ENCODE measurements at regions not wholly inside any gene's neighbourhood (a gene's known extent, or its start where the extent isn't known, plus 50 kb on each side); places are given as distances from the start of the nearest gene placed in this dataset.

GRCh38 chr9:115240676-115241075 is 122.7 kb upstream of the TNC start:
- TF ChIP-seq, protein P1, sequence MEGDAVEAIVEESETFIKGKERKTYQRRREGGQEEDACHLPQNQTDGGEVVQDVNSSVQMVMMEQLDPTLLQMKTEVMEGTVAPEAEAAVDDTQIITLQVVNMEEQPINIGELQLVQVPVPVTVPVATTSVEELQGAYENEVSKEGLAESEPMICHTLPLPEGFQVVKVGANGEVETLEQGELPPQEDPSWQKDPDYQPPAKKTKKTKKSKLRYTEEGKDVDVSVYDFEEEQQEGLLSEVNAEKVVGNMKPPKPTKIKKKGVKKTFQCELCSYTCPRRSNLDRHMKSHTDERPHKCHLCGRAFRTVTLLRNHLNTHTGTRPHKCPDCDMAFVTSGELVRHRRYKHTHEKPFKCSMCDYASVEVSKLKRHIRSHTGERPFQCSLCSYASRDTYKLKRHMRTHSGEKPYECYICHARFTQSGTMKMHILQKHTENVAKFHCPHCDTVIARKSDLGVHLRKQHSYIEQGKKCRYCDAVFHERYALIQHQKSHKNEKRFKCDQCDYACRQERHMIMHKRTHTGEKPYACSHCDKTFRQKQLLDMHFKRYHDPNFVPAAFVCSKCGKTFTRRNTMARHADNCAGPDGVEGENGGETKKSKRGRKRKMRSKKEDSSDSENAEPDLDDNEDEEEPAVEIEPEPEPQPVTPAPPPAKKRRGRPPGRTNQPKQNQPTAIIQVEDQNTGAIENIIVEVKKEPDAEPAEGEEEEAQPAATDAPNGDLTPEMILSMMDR (IDR thresholded peaks at IDR 0.05): no peak
- TF ChIP-seq POLR2AphosphoS5 (IDR thresholded peaks at IDR 0.05; ENCODE audit: low read depth, low read length) (no peak), TCF7L2 (IDR thresholded peaks at IDR 0.05; ENCODE audit: low read depth, low read length) (no peak), SIN3A (IDR thresholded peaks at IDR 0.05; ENCODE audit: borderline replicate concordance, insufficient read depth, low read depth, low read length) (no peak)
- TF ChIP-seq, protein P2, sequence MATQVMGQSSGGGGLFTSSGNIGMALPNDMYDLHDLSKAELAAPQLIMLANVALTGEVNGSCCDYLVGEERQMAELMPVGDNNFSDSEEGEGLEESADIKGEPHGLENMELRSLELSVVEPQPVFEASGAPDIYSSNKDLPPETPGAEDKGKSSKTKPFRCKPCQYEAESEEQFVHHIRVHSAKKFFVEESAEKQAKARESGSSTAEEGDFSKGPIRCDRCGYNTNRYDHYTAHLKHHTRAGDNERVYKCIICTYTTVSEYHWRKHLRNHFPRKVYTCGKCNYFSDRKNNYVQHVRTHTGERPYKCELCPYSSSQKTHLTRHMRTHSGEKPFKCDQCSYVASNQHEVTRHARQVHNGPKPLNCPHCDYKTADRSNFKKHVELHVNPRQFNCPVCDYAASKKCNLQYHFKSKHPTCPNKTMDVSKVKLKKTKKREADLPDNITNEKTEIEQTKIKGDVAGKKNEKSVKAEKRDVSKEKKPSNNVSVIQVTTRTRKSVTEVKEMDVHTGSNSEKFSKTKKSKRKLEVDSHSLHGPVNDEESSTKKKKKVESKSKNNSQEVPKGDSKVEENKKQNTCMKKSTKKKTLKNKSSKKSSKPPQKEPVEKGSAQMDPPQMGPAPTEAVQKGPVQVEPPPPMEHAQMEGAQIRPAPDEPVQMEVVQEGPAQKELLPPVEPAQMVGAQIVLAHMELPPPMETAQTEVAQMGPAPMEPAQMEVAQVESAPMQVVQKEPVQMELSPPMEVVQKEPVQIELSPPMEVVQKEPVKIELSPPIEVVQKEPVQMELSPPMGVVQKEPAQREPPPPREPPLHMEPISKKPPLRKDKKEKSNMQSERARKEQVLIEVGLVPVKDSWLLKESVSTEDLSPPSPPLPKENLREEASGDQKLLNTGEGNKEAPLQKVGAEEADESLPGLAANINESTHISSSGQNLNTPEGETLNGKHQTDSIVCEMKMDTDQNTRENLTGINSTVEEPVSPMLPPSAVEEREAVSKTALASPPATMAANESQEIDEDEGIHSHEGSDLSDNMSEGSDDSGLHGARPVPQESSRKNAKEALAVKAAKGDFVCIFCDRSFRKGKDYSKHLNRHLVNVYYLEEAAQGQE (IDR thresholded peaks at IDR 0.05; ENCODE audit: insufficient read depth in 1 of 2, low read depth in 2 of 2, low read length in 1 of 2): no peak
